Left lobe of liver (tissue), 2 donors: ENCODE measurements at regions not wholly inside any gene's neighbourhood (a gene's known extent, or its start where the extent isn't known, plus 50 kb on each side); places are given as distances from the start of the nearest gene placed in this dataset.
A peak's percentile ranks its signal among the peaks of the same experiment; 100 is the strongest.

Experiments used
- ATAC-seq: fragments of 200-7000 bp; cut with Tn5 transposase; one replicate; pipeline ENCODE4 v1.9.1; 2020; ENCODE audit warnings: mild to moderate bottlenecking, moderate library complexity
- DNase-seq: peaks from one replicate; pipeline ENCODE4 v3.0.0-alpha.2; 2020; ENCODE audit warnings: low spot score
- donor health status: DM: no; HTN: no; CAD: no; lungs with moderate emphysema.
- donor health status: DM: no; HTN: yes; CAD: no.

DNA sequence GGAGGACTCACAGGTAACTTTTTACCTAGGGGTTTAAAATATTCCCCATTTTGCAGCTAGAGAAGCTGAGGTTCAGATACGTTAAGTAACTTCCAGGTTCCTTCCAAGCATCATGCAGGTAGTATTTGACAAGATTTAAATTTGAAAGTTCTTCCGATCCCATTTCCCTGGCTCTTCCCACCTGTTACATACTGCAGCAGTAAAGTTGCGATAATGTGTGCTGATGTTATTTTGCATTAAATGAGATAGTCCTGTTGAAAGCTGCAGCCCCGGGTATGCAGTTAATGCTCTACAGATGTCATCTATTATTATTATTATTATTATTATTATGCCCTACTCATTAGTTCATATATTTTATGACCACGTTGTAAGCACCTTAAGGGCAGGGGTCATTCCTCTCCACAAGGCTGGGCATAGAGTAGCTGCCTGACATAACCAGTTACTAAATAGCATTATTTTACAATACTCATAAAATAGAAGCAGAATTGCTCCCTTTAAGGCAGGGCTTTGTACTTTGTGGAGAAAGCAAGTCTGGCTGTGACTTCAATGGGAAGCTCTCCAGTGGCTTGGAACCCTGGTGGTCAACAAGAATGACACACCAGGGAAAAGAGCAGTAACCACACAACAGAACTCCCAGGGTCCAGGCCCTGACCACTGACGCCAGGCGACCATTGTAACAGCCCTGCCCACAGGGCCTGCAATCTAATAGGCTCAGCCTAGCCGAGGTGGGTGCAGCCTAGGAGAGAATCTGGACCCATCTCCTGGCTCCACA lies 90.8 kb upstream of the CALM2 start:
- no peak for DNase-seq

DNA sequence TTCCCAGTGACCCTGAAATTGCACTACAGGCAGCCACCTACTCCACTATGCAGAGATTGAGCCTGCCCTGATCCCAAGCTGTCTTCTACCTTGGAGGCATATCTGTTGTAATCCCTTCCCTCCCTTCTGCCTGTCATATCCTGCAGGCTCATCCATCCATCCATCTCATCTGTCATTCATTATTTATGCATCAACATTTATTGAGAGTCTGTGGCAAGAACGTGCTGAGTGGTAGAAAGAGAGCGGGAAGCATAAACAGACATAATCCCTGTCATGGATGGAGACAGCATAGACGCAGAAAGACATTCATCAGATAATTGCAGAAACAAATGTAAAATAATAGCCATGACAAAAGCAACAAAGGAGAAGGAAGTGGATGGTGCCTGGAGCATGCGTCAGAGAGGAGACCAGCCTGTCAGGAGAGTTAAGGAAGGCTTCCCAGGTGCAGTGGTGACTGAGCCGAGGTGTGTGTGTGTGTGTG lies 89.5 kb upstream of the CALM2 start:
- ATAC-seq: peak; percentile 27
- no peak for DNase-seq

More for the DNA sequence above, 90.8 kb upstream of the CALM2 start:
- ATAC-seq: no peak

DNA sequence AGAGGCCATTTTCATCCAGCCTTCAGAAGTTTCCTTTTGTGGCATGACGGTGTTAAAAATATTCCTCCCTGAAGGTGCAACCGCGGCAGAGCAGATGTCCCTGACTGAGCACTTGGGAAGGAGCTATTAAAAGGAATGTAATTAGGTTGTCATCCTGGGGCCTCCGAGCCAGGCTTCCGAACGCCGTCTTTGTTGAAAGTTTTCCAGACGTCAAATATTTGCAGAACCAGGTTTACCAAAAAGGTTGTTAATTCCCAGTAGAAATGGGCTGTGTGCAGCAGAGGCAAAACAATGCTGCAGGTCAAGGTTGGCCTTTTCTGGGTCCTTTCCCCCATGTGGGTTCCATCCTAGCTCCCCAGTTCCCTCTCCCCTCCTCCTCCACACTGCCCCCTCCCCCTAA lies 88.8 kb upstream of the CALM2 start:
- DNase-seq (no peak), ATAC-seq (peak; percentile 86)

DNA sequence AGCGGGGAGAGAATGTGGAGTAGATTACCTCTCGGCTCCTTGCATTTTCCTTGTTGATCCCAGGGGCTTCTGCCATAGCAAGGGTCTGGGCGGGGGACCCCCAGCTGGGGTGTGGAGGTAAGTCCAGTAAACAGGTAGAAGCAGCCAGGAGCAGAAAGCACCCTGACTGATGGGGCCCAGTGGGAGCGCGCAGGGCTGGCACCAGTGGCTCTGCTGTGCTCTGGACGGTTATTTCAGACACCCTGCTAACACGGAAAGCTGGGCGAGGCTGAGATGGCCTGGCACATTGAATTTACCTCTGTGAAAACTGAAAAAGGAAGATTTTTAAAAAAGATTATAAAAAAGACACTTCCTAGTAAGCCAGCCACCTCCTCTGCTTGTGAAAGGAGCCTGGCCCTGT lies 88.4 kb upstream of the CALM2 start:
- ATAC-seq: peak; percentile 12
- no peak for DNase-seq

DNA sequence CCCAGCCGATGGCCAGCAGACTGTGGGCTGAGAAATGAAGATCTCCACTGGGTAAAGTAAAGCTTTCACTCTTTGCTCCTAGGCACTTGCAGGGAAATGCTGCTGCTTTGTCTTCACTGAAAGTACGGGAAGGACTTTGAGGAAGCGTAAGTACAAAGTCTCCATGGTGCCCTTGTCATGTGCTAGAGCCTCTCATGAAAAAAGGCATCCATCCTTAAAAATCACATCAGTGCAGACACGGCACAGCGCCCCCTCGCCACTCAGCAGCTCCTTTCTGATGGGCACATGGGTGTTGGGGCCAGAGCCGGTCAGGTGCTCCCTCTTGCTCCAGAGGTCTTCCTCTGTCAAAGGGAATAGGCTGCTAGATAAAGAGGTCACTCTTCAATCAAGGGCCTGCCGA lies 87.8 kb upstream of the CALM2 start:
- ATAC-seq (no peak), DNase-seq (no peak)

DNA sequence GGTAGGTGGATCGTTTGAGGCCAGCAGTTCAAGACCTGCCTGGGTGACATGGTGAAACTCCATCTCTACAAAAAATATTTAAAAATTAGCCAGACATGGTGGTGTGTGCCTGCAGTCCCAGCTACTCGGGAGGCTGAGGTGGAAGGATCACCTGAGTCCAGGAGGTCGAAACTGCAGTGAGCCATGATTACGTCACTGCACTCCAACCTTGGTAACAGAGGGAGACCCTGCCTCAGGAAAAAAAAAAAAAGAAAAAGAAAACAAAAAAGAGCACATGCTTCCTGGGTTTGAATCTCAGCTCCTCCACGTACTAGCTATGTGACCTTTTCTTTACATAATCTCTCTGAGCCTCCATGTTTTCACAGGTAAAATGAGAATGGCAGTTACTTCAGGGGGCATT lies 86.3 kb upstream of the CALM2 start:
- DNase-seq (no peak), ATAC-seq (no peak)

DNA sequence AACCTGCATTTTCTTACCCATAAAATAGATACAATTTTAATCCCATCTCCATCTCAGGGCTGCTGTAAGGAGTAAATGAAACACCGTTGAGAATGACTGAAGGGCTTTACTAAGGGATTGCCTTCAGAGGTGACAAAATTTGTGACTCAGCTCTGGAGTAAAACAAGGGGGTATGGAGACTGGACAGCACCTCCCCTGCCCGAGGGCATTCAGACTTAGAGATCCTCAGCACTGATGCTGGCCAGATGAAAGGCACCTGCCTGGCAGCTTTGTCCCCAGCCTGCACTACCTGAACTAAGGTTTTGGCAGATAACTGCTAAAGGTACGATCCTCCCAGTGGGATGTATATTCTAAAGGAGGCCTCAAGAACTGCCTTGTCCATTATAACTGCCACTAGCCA lies 84.7 kb upstream of the CALM2 start:
- DNase-seq (no peak), ATAC-seq (no peak)

DNA sequence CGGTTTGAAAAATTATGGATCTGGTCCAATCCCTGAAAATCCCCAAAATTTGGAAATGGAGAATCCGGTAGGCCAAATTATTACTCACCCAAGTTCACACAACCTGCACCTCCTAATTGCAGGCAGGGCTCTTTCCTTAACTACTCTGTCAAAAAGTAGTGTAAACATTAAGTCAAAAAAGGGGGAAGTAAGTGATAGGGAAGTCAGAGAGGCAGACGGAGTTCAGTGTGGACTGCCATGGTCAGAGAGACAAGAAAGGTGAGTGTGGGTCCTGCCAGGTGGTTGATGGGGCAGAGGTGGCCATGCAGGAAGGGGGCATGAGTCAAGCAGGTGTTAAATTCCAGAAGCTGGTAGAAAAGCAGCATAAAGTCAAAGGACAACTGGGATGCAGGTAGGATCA lies 83.5 kb upstream of the CALM2 start:
- no peak for DNase-seq
- ATAC-seq: no peak

DNA sequence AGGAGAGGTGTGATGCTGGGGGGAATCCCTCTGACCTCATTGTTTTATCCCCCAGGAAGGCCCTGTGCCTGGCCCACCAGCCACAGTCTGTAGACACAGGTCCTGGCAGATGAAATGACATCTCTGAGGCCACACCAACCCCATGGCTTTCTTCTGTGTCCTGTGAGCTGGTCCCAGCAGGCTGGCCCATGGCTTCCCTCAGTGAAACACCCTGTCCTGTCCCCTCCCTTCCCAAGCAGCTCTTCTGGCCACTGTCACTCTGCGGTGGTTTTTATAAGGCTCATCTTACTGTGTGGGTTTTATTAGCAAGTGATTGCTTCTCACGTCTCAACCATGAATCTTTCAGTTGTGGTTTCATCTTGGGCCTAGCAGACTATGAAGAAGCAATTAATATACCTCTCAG lies 81.6 kb upstream of the CALM2 start:
- DNase-seq (no peak), ATAC-seq (no peak)

DNA sequence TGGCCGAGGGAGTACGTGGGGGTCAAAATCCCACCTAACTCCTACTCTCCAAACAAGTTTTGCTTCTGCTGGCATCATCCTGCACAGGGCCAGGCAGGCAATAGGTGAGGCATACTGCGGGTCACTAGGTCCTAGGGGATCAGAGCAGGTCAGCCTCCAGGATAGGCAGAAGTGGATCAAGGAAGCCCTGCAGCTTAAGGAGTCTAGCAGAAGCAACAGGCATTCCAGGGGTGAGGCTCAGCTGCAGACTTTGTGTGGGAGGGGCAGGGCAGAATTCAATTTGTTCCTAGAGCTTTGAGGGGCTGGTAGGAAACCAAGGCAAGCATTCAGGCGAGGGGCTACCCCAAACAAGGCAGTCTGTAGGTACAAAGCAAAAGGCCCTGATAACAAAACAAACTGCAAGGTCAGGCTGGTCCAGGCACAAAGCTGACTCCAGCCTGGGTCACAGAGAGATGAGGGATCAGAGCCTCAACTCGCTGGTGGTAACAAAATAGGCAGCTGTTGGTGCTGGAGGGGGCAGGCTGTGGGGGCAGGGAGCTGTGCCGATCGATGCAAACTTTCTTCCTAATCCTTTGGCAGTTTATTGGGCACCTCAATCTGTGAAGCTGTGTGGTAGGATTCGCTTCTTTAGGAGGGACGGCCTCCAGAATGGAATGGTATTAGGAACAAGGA lies 80.2 kb upstream of the CALM2 start:
- ATAC-seq (no peak), DNase-seq (no peak)

DNA sequence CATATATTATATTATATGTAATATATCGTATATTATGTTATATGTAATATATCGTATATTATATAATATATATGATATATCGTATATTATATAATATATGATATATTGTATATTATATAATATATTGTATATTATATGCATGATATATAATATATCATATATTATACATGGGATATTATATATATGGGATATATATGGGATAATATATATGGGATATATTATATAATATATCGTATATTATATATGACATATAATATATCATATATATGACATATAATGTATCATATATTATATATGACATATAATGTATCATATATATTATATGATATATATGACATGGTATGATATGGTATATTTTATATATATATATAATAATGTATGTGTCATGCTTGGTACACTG lies 79.5 kb upstream of the CALM2 start:
- DNase-seq: no peak
- no peak for ATAC-seq

DNA sequence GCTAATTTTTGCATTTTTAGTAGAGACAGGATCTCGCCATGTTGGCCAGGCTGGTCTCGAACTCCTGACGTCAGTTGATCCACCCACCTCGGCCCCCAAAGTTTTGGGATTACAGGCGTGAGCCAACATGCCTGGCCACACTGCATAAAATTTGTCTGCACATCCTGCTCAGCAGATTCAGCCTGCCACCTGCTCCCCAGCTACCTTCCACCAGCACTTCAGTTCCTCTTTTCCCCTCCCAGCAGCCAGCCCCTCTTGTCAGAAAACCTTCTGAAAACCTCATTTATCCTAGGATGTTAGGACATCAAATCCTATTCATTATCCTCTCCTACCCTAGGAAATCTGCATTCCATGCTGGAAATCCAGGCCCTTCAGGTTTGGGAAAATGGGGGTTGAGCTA lies 78.2 kb upstream of the CALM2 start:
- DNase-seq: no peak
- ATAC-seq: no peak

DNA sequence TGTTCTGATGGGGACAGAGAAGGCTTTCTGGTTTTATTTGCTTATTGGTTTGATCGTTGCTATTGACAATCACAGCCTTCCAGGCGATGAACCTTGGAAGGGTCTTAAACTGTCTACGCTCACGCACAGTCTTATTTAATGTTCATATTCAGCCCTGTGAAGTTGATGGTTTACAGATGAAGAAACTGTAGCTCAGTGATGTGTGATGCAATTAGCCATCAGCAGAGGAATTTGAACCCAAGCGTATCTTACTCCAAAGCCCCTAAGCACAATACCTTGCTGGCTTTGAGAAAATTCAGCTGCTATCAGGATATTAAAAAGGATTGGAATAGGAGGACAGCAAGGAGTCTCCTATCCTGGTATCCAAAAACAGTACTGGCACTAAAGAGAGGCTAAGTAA lies 77.1 kb upstream of the CALM2 start:
- ATAC-seq (no peak), DNase-seq (no peak)

DNA sequence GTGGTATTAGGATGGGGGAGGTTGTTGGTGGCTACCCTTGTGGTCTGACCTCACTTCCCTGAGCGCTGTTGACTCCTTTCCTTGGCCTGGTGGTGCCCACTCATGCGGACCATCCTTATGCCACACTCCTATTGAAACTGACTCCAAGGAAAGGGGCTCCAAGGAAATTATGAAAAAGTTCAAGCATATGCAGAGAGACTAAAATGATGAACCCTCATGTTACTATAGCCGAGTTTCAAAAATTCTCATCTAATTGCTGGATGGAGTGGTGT lies 75.0 kb upstream of the CALM2 start:
- DNase-seq (no peak), ATAC-seq (no peak)

DNA sequence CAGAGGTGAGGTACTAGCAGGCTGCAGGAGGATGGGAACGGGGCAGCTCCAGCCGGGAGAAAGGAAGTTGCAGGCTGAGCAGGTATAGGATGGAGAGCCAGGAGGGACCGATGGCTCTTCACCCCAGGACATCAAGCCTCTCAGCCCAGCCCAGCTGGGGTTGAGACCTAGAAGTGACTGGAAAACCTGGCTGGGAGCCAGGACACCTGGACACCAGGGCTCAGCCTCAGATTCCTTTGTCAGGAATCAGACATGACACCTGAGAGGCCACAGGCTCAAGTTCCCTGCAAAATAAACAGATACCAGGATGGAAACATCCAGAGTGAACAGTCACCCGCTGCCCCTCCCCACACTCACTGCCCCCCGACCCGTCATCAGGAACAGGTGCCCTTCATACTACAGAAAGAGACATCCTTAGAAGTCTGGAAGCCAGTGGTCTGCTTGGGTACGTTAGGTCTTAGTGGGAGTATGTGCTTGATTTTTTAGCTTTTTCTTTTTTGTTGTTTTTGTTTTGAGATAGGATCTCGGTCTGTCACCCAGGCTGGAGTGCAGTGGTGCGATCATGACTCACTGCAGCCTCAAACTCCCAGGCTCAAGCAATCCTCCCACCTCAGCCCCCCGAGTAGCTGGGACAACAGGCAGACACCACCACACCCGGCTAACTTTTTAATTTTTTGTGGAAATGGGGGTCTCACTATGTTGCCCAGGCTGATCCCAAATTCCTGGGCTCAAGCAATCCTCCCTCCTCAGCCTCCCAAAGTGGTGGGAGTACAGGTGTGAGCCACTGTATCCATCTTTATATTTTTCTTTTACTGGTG lies 74.5 kb upstream of the CALM2 start:
- DNase-seq (no peak), ATAC-seq (no peak)

DNA sequence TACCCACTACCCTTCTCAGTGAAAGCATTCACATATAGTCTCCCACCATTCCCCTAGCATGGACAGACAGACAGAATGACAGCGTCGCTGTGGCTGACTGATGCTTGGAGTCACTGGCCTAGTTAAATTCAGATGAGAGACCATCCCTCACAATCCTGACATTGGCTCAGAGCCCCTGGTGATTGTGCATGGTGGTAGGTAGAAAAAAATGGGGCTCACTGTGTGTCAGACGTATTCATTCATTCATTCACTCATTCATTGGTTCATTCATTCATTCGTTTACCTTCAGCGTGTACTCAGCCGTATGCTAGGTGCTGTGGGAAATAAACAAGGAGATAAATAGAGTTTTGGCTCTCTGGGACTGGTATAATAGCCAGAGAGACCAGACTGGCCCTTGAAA lies 73.6 kb upstream of the CALM2 start:
- ATAC-seq (no peak), DNase-seq (no peak)

DNA sequence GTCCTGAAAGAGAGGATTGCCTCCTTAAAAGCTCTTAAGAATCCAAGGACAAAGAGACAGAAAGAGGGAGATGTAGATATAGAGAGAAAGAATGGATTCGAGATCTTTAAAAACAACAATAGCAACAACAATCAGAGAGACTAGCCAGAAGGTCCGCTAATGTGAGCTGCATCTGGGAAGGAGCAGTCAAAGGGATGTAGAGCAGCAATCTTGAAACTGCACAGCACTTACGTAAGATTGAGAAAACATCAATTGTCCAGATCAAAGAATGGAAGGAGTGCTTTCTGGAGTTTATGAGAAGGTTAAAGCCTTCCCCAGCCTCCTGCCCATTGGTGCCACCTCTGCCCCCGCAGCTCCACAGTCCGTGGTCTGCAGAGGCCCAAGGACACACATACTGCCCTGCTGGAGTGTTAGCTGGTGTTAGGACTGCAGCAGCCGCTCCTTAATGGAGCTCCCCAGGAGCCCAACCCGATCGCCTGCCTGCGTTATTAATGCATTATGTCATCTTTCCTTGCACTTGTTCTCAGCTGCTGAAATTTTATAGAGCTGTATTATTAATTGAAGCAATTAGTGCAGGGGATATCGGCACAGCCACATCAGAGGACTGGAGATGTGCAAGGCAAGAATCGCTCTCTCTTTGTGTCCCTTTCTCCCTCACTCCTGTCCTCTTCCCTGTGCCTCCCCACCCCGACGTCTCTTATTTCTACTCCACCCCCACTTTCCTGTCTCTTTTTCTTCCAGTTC lies 73.0 kb upstream of the CALM2 start:
- no peak for ATAC-seq
- DNase-seq: no peak

DNA sequence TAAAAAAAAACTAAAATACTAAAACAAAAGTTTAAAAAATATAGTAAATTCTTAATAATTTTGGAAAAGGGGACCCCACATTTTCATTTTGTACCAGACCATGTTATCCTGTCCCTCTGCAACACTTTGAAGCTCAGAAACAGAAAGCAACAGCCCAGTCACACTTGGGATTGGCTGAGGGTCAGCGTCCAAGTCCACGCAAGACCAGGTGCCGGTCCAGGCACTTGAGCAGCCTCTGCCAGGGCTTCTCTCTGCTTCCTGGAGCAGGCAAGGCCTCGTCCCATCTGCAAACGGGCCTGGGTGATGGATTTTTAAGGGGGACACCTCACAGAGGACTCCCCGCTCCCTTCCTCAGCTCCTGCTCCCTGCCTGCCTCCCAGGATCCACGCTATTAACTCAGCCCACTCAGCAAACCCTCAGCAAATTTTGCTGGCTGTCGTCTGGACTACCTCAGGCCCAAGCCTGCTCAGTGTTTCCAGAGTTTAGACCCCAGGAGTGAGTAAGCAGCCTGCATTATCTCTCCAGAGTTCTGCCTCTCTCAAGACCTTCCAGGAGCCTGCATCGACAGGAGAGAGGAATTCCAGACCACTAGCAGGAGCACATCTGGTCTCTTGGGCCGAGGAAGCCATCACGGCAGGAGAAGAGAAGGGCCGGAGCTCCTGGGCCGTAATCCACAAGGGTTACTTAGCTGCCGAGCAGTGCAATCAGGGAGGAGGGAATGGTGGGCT lies 67.4 kb upstream of the CALM2 start:
- no peak for DNase-seq
- no peak for ATAC-seq

DNA sequence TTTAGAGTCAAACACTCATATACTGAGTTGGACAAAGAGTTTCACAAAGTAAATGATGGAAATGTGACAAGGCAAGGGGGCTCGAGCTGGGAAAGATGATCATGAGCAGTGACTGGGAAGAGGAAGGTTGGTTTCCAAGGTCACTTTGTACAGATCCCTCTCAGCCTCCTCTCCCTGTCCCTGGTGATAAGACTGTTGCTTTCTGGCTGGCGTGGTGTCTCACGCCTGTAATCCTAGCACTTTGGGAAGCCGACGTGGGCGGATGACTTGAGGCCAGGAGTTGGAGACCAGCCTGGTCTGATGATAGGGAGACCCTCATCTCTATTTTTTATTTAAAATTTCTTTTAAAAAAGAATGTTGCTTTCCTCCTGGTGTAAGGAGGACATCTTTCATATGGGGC lies 65.4 kb upstream of the CALM2 start:
- ATAC-seq (no peak), DNase-seq (no peak)

DNA sequence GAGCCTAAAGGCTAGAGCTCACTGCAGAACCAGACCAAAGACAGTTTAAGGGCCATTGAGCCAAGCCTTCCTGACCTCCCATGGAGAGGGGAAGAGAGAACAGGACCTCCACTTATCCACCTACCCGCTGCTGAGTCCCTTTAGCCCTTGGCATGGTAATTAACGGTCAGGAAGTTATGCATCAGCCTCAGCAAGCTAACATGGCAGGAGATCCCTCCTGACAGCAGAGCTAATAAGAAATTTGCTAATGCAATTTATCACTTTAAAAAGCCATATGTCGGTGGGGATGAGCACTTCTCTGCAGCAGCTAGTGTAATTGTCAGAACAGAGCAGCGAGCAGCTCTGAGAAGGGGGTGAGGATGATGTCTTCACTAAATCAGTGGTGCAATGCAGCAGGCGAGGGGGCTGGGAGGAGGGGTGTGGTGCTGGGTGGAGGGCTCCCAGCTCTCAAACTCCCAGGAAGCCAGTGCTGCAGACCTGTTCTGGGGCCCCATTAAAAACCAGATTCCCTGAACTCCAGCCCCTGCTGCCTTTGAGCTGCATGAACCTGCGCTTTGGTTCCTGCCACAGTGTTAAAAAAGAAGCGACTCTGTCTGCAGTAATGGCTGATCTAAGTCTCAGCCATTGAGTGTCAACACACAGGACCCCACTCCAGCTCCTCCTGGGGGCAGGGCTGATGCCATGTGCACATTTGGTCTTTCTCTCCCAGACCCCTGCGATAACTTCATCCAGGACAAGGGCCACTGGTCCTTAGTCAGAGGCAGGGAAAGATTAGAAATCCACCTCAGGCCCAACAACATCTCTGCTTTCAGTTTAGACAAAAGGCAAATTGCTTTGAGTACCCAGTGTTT lies 63.0 kb upstream of the CALM2 start:
- DNase-seq (no peak), ATAC-seq (no peak)
